Cardiac muscle cell (in vitro differentiated cells and primary cell): ENCODE measurements at regions not wholly inside any gene's neighbourhood (a gene's known extent, or its start where the extent isn't known, plus 50 kb on each side); places are given as distances from the start of the nearest gene placed in this dataset.

Experiments
- DNase-seq, 2 donors: peaks; one replicate each; pipeline versions ENCODE4 v3.0.0 to v3.0.0-alpha.2; 2010 to 2017; ENCODE audit warnings: low read depth in 1 of 2, low spot score in 1 of 2
- H3K27ac ChIP-seq: fragments of 200-600 bp; sonication (generic); 2 replicates; pipeline ENCODE4 v1.5.1; 2016
- H3K27me3 ChIP-seq: fragments of 200-600 bp; sonication (generic); 2 replicates; pipeline ENCODE4 v1.6.0; 2016; ENCODE audit warnings: control low read depth
- H3K36me3 ChIP-seq: fragments of 200-600 bp; sonication (generic); 2 replicates; pipeline ENCODE4 v1.5.1; 2016; ENCODE audit warnings: control low read depth
- H3K4me1 ChIP-seq: fragments of 200-600 bp; sonication (generic); 2 replicates; pipeline ENCODE4 v1.8.1; 2017; ENCODE audit warnings: low read depth, mild to moderate bottlenecking, mixed run types
- H3K4me3 ChIP-seq: fragments of 200-600 bp; sonication (generic); 2 replicates; pipeline ENCODE4 v1.5.1; 2016; ENCODE audit warnings: mild to moderate bottlenecking
- H3K9me3 ChIP-seq: fragments of 200-600 bp; sonication (generic); 2 replicates; pipeline ENCODE4 v1.5.1; 2017; ENCODE audit warnings: low read depth, mild to moderate bottlenecking, control low read depth
- CTCF ChIP-seq: IDR thresholded peaks from 2 replicates; pipeline ENCODE4 v1.5.1; 2012; ENCODE audit warnings: low read depth, mild to moderate bottlenecking, low read length

DNA sequence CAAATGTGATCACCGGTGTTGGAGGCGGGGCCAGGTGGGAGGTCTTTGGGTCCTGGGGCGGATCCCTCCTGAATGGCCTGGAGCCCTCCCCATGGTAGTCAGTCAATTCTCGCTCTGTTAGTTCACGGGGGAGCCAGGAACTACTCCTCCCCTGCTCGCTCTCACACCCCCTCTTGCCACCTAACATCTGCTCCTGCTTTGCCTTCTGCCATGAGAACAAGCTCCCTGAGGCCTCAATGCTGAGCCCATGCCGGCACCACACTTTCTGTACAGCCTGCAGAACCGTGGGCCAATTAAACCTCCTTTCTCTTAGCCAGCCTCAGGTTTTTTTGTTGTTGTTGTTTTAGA lies 135.7 kb downstream of the SHANK2 start:
- Histone ChIP-seq H3K4me1 (no peaks in the 10 kb centered on the region), H3K27me3 (no peaks in the 10 kb centered on the region), H3K9me3 (no peaks in the 10 kb centered on the region), H3K36me3 (no peaks in the 10 kb centered on the region), H3K27ac (no peak overlapping the region), H3K4me3 (no peak overlapping the region)
- no peak for DNase-seq
- no peak for TF ChIP-seq CTCF

GRCh38 chr11:71115770-71116692 lies 136.3 kb downstream of the SHANK2 start:
- no peak for TF ChIP-seq CTCF
- no peaks in the 10 kb centered on the region for H3K4me1 ChIP-seq
- H3K4me3 ChIP-seq: no peak overlapping the region
- no peak overlapping the region for H3K27ac ChIP-seq
- H3K27me3 ChIP-seq: no peaks in the 10 kb centered on the region
- DNase-seq: peak in 1 of 2 donors; percentile 66
- H3K36me3 ChIP-seq: no peaks in the 10 kb centered on the region
- H3K9me3 ChIP-seq: no peaks in the 10 kb centered on the region

DNA sequence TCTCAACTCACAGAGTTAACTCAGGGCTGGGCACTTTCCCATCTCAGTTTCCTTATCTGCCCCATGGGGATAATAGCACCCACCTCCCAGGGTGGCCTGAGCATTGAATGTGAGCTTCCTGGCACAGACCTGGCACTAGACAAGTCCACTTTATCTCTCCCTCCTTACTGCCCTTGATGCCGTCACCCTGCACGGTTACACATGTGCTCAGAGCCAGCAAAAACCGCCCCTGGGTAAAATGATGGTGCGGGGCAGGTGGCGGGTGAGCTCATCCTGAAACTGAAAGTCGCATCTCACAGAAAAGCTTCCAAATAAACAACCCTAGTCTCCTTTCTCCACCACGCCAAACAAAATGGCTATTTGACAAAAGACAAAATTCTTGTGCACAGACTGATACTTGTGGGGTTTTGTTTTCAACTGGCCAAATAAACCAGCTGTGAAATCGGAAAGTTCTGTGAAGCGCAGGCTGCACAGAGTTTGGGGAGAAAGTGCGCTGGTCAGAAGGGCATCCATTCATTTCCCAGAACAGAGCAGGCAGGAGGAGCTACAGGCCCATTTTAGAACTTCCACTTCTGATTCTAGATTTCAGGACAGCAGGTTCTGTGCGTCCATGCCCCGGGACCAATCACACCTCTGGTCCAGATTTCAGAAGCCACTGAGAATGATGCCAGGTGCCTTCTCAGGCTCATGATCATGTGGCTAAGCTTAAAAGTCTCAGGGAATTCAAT lies 138.1 kb downstream of the SHANK2 start:
- Histone ChIP-seq H3K27me3 (no peaks in the 10 kb centered on the region), H3K9me3 (no peaks in the 10 kb centered on the region), H3K4me1 (no peaks in the 10 kb centered on the region), H3K36me3 (no peaks in the 10 kb centered on the region), H3K27ac (no peak overlapping the region), H3K4me3 (no peak overlapping the region)
- DNase-seq: no peak
- TF ChIP-seq CTCF: no peak

DNA sequence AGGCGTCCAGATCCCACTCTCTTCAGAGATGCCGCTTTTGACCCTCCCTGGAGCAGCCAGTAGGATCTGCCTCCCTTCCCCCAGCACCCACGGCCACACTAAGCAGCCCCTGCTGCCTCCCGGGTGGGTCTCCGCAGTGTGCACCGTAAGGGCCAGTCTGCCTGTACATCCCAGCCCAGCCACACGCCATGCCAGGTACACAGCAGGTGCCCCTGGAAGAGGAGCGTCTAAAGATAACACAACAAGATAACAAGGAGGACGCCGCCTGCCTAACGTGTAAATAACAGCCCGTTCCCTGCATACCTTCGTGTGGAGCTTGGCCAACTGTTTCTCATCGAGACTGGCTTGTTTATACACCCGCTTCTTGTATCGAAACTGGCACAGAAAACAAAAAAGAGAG lies 139.4 kb downstream of the SHANK2 start:
- no peak overlapping the region for H3K27ac ChIP-seq
- no peak for DNase-seq
- TF ChIP-seq CTCF: no peak

DNA sequence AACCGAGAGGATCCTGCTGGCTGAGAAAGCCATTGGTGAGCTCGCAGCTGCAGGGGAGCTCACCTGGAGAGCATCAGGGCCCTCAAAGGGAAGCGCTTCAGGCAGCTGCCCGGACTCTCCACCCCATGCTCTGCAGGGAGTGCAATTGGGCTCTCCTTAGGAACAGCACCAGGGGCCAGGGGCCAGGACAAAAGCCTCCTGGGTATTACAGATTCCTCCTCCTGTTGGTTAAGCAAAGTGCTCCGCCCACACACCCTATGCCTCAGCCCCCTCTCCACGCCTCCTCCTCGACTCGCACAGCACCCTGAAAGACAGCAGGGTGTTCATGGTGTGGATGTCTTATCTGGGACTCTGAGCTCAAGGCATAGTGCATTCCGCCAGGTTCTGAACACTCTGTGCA lies 139.9 kb downstream of the SHANK2 start:
- H3K36me3 ChIP-seq: no peaks in the 10 kb centered on the region
- no peaks in the 10 kb centered on the region for H3K4me1 ChIP-seq
- TF ChIP-seq CTCF: no peak
- no peaks in the 10 kb centered on the region for H3K9me3 ChIP-seq
- H3K27ac ChIP-seq: no peak overlapping the region
- no peaks in the 10 kb centered on the region for H3K27me3 ChIP-seq
- DNase-seq: no peak
- H3K4me3 ChIP-seq: no peak overlapping the region

More for the DNA sequence above, 139.4 kb downstream of the SHANK2 start:
- Histone ChIP-seq H3K36me3 (no peaks in the 10 kb centered on the region), H3K9me3 (no peaks in the 10 kb centered on the region), H3K4me1 (no peaks in the 10 kb centered on the region), H3K27me3 (no peaks in the 10 kb centered on the region), H3K4me3 (no peak overlapping the region)
